Endothelial cell of umbilical vein (primary cell): ENCODE measurements at regions not wholly inside any gene's neighbourhood (a gene's known extent, or its start where the extent isn't known, plus 50 kb on each side); places are given as distances from the start of the nearest gene placed in this dataset.

Experiments
- BruUV-seq: library from RNA; stranded (reverse); fragments of 400-500 nt; replicated peaks from 2 replicates; lab custom pipeline; 2021; lab: Mats Ljungman, UMichigan
- CTCF ChIA-PET: fragments of 300-600, 350-600 bp; sonication (Branson Sonifier 250); formaldehyde crosslinking; loops from one replicate; lab custom pipeline; 2021; ENCODE audit warnings: antibody characterized with exemption, inconsistent platforms; lab: Charles Lee
- POLR2A ChIA-PET: fragments of 300-600, 350-600 bp; sonication (Branson Sonifier 250); formaldehyde crosslinking; loops from one replicate; lab custom pipeline; 2021; ENCODE audit warnings: antibody characterized with exemption, inconsistent platforms; lab: Charles Lee
- DNase-seq: peaks from one replicate; pipeline ENCODE4 v3.0.0-alpha.2; 2011; ENCODE audit warnings: low read depth, low spot score
- FAIRE-seq: peaks from 2 replicates; lab custom pipeline; 2011; peaks lifted over from hg19 to GRCh38; lab: Jason Lieb, UNC
- H2AFZ ChIP-seq: 2 replicates; pipeline ENCODE4 v1.6.0; 2012; ENCODE audit warnings: low read depth, low read length, control low read depth, inconsistent platforms
- H3K27ac ChIP-seq: 2 replicates; pipeline ENCODE4 v1.5.1; 2011; ENCODE audit warnings: low read depth, mild to moderate bottlenecking, control low read depth, low read length, moderate library complexity; ENCODE audit not compliant: insufficient read depth
- H3K27me3 ChIP-seq, 2 experiments: 2 replicates each; pipeline versions ENCODE4 v1.6.0 to v1.6.1; 2011; ENCODE audit warnings: low read length in 2 of 2, mixed read lengths in 1 of 2; ENCODE audit not compliant: control insufficient read depth in 2 of 2, insufficient read depth in 2 of 2
- H3K36me3 ChIP-seq, 2 experiments: 2 replicates in 1 of 2; 3 replicates in 1 of 2; pipeline ENCODE4 v1.5.1; 2011; ENCODE audit warnings: low read length in 2 of 2, mild to moderate bottlenecking in 1 of 2, moderate library complexity in 1 of 2; ENCODE audit not compliant: control insufficient read depth in 2 of 2, insufficient read depth in 2 of 2; ENCODE audit errors: extremely low read depth in 1 of 2
- H3K4me1 ChIP-seq: 3 replicates; pipeline ENCODE4 v1.5.1; 2011; ENCODE audit warnings: mild to moderate bottlenecking, low read length; ENCODE audit not compliant: control insufficient read depth, insufficient read depth; ENCODE audit errors: extremely low read depth
- H3K4me2 ChIP-seq: 2 replicates; pipeline ENCODE4 v1.6.1; 2011; ENCODE audit warnings: low read length, control low read depth, mixed read lengths; ENCODE audit not compliant: insufficient read depth
- H3K4me3 ChIP-seq, 3 experiments: fragments of 200-600 bp in 1 of 3; sonication (generic), shearing (Covaris generic) in 1 of 3; replicated peaks in 1 of 3; 2 replicates each; pipeline ENCODE4 v1.5.1; 2011 to 2016; ENCODE audit warnings: control low read depth in 3 of 3, low read length in 3 of 3, mild to moderate bottlenecking in 2 of 3, inconsistent platforms in 1 of 3, low read depth in 1 of 3, moderate library complexity in 1 of 3; ENCODE audit not compliant: insufficient read depth in 1 of 3
- H3K79me2 ChIP-seq: 2 replicates; pipeline ENCODE4 v1.6.0; 2012; ENCODE audit warnings: low read length, inconsistent platforms; ENCODE audit not compliant: control insufficient read depth, insufficient read depth
- H3K9ac ChIP-seq: replicated peaks from 2 replicates; pipeline ENCODE3; 2011; ENCODE audit warnings: low read length, control low read depth; ENCODE audit not compliant: insufficient read depth; ENCODE audit errors: extremely low read depth
- H3K9me1 ChIP-seq: replicated peaks from 3 replicates; pipeline ENCODE4 v1.6.0; 2011; ENCODE audit warnings: mild to moderate bottlenecking, low read length; ENCODE audit not compliant: control insufficient read depth, insufficient read depth; ENCODE audit errors: extremely low read depth
- H3K9me3 ChIP-seq: replicated peaks from 2 replicates; pipeline ENCODE4 v1.5.1; 2012; ENCODE audit warnings: low read length, inconsistent platforms; ENCODE audit not compliant: control insufficient read depth, insufficient read depth
- H4K20me1 ChIP-seq: replicated peaks from 2 replicates; pipeline ENCODE3; 2011; ENCODE audit warnings: mild to moderate bottlenecking, low read length; ENCODE audit not compliant: control insufficient read depth, insufficient read depth; ENCODE audit errors: extremely low read depth
- EZH2 ChIP-seq: IDR thresholded peaks from 2 replicates; pipeline ENCODE4 v1.6.1; 2012; ENCODE audit warnings: borderline replicate concordance, low read depth, mild to moderate bottlenecking, moderate library complexity, low read length, inconsistent platforms; ENCODE audit not compliant: severe bottlenecking
- FOS ChIP-seq: IDR thresholded peaks from 2 replicates; pipeline ENCODE4 v1.6.1; 2011; ENCODE audit warnings: mild to moderate bottlenecking, low read length, moderate library complexity, borderline replicate concordance; ENCODE audit not compliant: insufficient read depth
- GATA2 ChIP-seq: IDR thresholded peaks from 2 replicates; pipeline ENCODE4 v1.7.0; 2011; ENCODE audit warnings: low read depth, mild to moderate bottlenecking, moderate library complexity, mixed read lengths, low read length; ENCODE audit not compliant: insufficient read length, insufficient read depth
- JUN ChIP-seq: IDR thresholded peaks from 2 replicates; pipeline ENCODE4 v1.6.1; 2011; ENCODE audit warnings: borderline replicate concordance, low read depth; ENCODE audit not compliant: insufficient read length, insufficient read depth
- MYC ChIP-seq: IDR thresholded peaks from one replicate; pipeline ENCODE4 v1.6.1; 2011; ENCODE audit warnings: mild to moderate bottlenecking, low read depth, low read length
- POLR2A ChIP-seq: IDR thresholded peaks from 2 replicates; pipeline ENCODE4 v1.6.1; 2012; ENCODE audit warnings: low read depth, mild to moderate bottlenecking, control low read depth, low read length
- POLR2AphosphoS5 ChIP-seq: IDR thresholded peaks from 2 replicates; pipeline ENCODE4 v1.6.1; 2012; ENCODE audit warnings: low read depth, mild to moderate bottlenecking, control low read depth, low read length, moderate library complexity; ENCODE audit not compliant: insufficient read depth
- dilution Hi-C: fragments of 300-500 bp; cut with MboI; formaldehyde crosslinking; loops from one replicate; pipeline ENCODE4 v1.15.0; 2019; ENCODE audit warnings: low sequenced_read_pairs; ENCODE audit not compliant: extremely low pct_ligation_motif_present
- intact Hi-C: fragments of 100-400 bp; cut with micrococcal nuclease; formaldehyde crosslinking; loops from one replicate; pipeline ENCODE4 v1.10.0; 2022
- TF ChIP-seq, protein P1 (sequence below), 2 donors: IDR thresholded peaks; 1 replicate in 1 of 2; 2 replicates in 1 of 2; pipeline ENCODE4 v1.5.1; 2011; ENCODE audit warnings: low read length in 2 of 2, mild to moderate bottlenecking in 2 of 2, moderate library complexity in 2 of 2, control low read depth in 1 of 2, inconsistent platforms in 1 of 2, low read depth in 1 of 2; ENCODE audit not compliant: insufficient read depth in 1 of 2; ENCODE audit errors: extremely low read depth in 1 of 2
- TF ChIP-seq, protein P2 (sequence below): IDR thresholded peaks from 2 replicates; pipeline ENCODE4 v1.6.1; 2011; ENCODE audit not compliant: insufficient read depth, insufficient read length

DNA sequence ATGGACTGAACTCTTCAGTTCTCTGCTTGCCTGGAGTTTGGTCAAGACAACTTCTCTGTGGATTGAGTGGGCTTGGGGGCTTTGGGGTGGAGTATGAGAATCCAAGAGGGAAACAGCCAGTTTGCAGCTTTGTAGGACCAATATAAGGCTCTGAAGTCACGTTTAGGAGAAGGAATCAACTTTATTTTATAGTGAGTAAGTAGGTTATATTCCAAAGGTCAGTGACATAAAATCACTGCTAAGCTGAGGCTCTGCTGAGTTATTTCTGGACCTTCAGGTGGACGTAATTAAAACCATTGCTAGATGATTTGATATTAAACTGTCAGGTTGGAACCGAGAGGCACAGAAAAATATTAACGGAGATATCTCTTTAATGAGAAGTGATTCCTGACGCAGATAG lies 514.4 kb downstream of the DMAC1 start:
- intact Hi-C loops (loop anchor here (10.0 kb wide), 1 partner anchor 60 kb away; no protein-coding TSS in a partner anchor), dilution Hi-C loops (no loop called here)
- no peak for DNase-seq
- Histone ChIP-seq H3K27ac (no peak overlapping the region), H3K4me1 (no peaks in the 10 kb centered on the region), H3K36me3 (no peaks in the 10 kb centered on the region), H3K4me2 (no peak overlapping the region), H3K9me3 (no peaks in the 10 kb centered on the region), H3K9ac (no peak overlapping the region), H2AFZ (no peak overlapping the region), H3K4me3 (no peak overlapping the region), H3K79me2 (no peaks in the 10 kb centered on the region), H4K20me1 (no peaks in the 10 kb centered on the region), H3K27me3 (no peaks in the 10 kb centered on the region), H3K9me1 (no peaks in the 10 kb centered on the region)
- BruUV-seq = no TSS peak
- ChIA-PET POLR2A (no interaction called here), CTCF (no interaction called here)
- TF ChIP-seq POLR2A = no peak
- TF ChIP-seq FOS = no peak
- TF ChIP-seq MYC = no peak
- TF ChIP-seq, protein P1, sequence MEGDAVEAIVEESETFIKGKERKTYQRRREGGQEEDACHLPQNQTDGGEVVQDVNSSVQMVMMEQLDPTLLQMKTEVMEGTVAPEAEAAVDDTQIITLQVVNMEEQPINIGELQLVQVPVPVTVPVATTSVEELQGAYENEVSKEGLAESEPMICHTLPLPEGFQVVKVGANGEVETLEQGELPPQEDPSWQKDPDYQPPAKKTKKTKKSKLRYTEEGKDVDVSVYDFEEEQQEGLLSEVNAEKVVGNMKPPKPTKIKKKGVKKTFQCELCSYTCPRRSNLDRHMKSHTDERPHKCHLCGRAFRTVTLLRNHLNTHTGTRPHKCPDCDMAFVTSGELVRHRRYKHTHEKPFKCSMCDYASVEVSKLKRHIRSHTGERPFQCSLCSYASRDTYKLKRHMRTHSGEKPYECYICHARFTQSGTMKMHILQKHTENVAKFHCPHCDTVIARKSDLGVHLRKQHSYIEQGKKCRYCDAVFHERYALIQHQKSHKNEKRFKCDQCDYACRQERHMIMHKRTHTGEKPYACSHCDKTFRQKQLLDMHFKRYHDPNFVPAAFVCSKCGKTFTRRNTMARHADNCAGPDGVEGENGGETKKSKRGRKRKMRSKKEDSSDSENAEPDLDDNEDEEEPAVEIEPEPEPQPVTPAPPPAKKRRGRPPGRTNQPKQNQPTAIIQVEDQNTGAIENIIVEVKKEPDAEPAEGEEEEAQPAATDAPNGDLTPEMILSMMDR (IDR thresholded peaks at IDR 0.05; ENCODE audit: extremely low read depth in 1 of 2, insufficient read depth in 1 of 2, low read depth in 1 of 2, low read length in 2 of 2) = no peak
- TF ChIP-seq, protein P2, sequence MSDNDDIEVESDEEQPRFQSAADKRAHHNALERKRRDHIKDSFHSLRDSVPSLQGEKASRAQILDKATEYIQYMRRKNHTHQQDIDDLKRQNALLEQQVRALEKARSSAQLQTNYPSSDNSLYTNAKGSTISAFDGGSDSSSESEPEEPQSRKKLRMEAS = no peak
- TF ChIP-seq EZH2 = no peak
- no peak for TF ChIP-seq POLR2AphosphoS5
- TF ChIP-seq JUN = no peak
- TF ChIP-seq GATA2 = no peak
- FAIRE-seq = no peak
